A673 (cell line): ENCODE measurements at regions not wholly inside any gene's neighbourhood (a gene's known extent, or its start where the extent isn't known, plus 50 kb on each side); places are given as distances from the start of the nearest gene placed in this dataset.

Experiments used
- EZH2 ChIP-seq: fragments of 200-600 bp; sonication (generic); IDR thresholded peaks from 2 replicates; pipeline ENCODE4 v1.6.1; 2017; ENCODE audit warnings: borderline replicate concordance, low read depth, mild to moderate bottlenecking, mixed read lengths, antibody characterized with exemption, low read length; ENCODE audit not compliant: poor library complexity, severe bottlenecking
- TF ChIP-seq, protein P1 (sequence below): fragments of 300-800, 200-600 bp; sonication (generic); conservative IDR thresholded peaks from 2 replicates; pipeline ENCODE4 v1.5.1; 2017; ENCODE audit warnings: low read depth, mild to moderate bottlenecking, antibody characterized with exemption, low read length, moderate library complexity, mixed read lengths

DNA sequence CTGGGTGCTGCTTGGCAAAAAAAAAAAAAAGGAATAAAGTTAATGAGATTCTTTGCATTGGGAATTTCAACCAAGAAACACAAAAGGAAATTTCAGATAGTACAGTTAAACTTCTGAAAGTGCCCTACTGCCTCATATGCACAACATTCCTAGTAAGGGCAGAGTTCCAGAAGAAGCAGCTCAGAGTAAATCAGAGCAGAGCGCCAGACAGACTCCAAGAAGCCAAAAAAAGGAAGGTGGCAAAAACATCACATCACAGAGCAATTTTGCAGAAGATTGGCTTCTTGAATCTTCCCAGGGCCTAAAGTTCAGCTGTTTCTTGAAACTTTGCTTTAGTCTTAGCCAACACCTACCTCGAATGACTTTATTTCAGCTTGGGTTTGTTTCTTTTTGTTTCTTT, 544.1 kb downstream of the XPNPEP1 start:
- TF ChIP-seq, protein P1, sequence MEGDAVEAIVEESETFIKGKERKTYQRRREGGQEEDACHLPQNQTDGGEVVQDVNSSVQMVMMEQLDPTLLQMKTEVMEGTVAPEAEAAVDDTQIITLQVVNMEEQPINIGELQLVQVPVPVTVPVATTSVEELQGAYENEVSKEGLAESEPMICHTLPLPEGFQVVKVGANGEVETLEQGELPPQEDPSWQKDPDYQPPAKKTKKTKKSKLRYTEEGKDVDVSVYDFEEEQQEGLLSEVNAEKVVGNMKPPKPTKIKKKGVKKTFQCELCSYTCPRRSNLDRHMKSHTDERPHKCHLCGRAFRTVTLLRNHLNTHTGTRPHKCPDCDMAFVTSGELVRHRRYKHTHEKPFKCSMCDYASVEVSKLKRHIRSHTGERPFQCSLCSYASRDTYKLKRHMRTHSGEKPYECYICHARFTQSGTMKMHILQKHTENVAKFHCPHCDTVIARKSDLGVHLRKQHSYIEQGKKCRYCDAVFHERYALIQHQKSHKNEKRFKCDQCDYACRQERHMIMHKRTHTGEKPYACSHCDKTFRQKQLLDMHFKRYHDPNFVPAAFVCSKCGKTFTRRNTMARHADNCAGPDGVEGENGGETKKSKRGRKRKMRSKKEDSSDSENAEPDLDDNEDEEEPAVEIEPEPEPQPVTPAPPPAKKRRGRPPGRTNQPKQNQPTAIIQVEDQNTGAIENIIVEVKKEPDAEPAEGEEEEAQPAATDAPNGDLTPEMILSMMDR = no peak
- TF ChIP-seq EZH2 = no peak
